Colonic mucosa (tissue), 4 donors: ENCODE measurements at regions not wholly inside any gene's neighbourhood (a gene's known extent, or its start where the extent isn't known, plus 50 kb on each side); places are given as distances from the start of the nearest gene placed in this dataset.

ENCODE experiments used
- DNase-seq: peaks from one replicate; pipeline ENCODE4 v3.0.0-alpha.2; 2020
- H3K27ac ChIP-seq: fragments of 200-600 bp; one replicate; pipeline ENCODE4 v1.8.0; 2021
- H3K27me3 ChIP-seq: fragments of 200-600 bp; one replicate; pipeline ENCODE4 v1.8.0; 2021
- H3K36me3 ChIP-seq: fragments of 200-600 bp; one replicate; pipeline ENCODE4 v1.8.0; 2021
- H3K4me1 ChIP-seq: fragments of 200-600 bp; one replicate; pipeline ENCODE4 v1.8.0; 2021; ENCODE audit warnings: mild to moderate bottlenecking
- H3K4me3 ChIP-seq: fragments of 200-600 bp; one replicate; pipeline ENCODE4 v1.8.0; 2021
- H3K9ac ChIP-seq, 2 donors: one replicate each; pipeline ENCODE4 v1.7.0; 2013; ENCODE audit warnings: control low read depth in 2 of 2, low read depth in 2 of 2, low read length in 2 of 2
- H3K9me3 ChIP-seq: fragments of 200-600 bp; one replicate; pipeline ENCODE4 v1.8.0; 2021
- intact Hi-C: fragments of 100-400 bp; cut with DNase I; formaldehyde crosslinking; loops from one replicate; pipeline ENCODE4 v1.14.1; 2022
- TF ChIP-seq, protein P1 (sequence below): fragments of 200-600 bp; IDR thresholded peaks from one replicate; pipeline ENCODE4 v1.8.0; 2022; ENCODE audit warnings: antibody characterized with exemption, mild to moderate bottlenecking
- donor health status: healthy.
- donor health status: DM: no; HTN: no; CAD: no.
- donor health status: DM: no; HTN: no; CAD: no.

DNA sequence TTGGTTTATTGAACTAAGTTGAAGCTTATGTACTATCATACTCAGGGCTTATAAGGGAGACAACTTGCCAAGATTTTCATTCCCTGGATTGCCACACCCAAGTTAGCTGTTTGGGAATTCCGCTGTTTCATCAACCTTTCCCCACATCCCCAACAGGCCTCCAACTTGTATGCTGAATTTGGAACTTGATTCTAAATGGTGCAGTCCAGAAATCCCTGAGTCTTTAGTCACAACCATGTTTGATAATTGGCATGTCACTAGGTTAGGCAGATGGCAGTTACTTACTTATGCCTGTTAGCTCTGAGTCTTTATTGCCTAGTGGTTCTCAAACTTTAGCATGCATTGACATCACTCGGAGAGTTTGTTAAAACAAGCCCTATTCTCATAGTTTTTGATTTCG, 135.4 kb upstream of the PRPS1L1 start:
- TF ChIP-seq, protein P1, sequence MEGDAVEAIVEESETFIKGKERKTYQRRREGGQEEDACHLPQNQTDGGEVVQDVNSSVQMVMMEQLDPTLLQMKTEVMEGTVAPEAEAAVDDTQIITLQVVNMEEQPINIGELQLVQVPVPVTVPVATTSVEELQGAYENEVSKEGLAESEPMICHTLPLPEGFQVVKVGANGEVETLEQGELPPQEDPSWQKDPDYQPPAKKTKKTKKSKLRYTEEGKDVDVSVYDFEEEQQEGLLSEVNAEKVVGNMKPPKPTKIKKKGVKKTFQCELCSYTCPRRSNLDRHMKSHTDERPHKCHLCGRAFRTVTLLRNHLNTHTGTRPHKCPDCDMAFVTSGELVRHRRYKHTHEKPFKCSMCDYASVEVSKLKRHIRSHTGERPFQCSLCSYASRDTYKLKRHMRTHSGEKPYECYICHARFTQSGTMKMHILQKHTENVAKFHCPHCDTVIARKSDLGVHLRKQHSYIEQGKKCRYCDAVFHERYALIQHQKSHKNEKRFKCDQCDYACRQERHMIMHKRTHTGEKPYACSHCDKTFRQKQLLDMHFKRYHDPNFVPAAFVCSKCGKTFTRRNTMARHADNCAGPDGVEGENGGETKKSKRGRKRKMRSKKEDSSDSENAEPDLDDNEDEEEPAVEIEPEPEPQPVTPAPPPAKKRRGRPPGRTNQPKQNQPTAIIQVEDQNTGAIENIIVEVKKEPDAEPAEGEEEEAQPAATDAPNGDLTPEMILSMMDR: no peak
- intact Hi-C loops: no loop called here

DNA sequence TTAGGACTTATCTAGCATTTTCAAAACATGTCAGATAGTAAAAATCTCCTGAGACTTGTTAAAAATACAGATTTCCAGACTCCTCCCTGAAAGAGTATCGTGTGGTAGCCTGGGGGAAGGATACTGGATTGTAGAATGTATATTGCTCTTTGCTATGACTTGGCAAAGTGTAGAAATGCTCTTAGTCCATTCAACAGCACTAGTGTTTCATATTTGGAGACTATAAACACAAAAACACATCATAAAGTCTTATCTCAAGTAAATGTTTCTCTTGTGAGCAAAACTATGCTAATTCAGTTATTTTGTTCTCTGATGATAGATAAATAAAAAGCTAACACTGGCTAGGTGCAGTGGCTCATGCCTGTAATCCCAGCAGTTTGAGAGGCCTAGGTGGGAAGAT, 137.5 kb upstream of the PRPS1L1 start:
- Histone ChIP-seq H3K4me1 (no peaks in the 10 kb centered on the region), H3K9me3 (no peaks in the 10 kb centered on the region), H3K4me3 (no peak overlapping the region), H3K27me3 (no peaks in the 10 kb centered on the region), H3K9ac (no peak overlapping the region), H3K27ac (no peak overlapping the region), H3K36me3 (no peaks in the 10 kb centered on the region)
- DNase-seq: no peak
- TF ChIP-seq, protein P1: no peak
- intact Hi-C loops: no loop called here

More for the DNA sequence above, 135.4 kb upstream of the PRPS1L1 start:
- Histone ChIP-seq H3K27ac (no peak overlapping the region), H3K4me3 (no peak overlapping the region), H3K9ac (no peak overlapping the region), H3K4me1 (no peaks in the 10 kb centered on the region), H3K9me3 (no peaks in the 10 kb centered on the region), H3K27me3 (no peaks in the 10 kb centered on the region), H3K36me3 (no peaks in the 10 kb centered on the region)
- DNase-seq: no peak

DNA sequence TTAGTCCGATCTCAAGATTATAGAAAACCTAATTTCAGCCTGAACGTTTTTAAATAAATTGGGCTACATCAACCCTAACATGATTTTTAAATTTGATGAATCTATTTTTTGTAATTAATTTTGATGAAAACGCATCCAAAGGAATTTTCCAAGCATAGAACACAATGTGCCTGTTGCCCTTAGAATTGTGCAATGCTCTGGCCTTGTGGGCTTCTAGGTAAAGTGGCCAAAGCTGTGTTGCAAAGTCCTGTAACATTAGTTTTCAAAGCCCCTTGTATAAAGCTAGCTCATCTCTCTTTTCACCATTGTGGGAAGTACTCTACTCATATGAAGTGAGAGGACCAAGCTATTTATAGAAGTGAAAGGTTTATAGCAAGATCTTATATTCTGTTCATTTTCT, 138.4 kb upstream of the PRPS1L1 start:
- no peaks in the 10 kb centered on the region for H3K4me1 ChIP-seq
- TF ChIP-seq, protein P1: no peak
- intact Hi-C loops: no loop called here

DNA sequence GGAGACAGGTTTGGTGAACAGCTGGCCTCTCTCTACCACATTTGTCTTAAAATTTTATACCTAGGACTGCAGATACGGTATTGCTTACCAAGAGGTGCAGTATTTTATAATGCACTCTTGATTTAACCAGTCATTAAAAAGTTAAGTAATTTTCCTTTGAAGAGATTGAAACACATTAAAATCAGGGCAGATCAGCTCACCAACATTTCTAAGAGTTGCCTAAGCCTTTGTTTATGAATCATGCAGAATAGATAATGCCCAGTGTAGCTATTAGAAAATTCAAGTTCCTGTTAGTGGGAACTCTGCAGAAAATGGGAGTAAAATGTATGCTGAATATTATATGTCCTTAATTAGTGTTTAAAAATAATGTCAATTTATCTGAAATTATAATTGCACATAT, 140.2 kb upstream of the PRPS1L1 start:
- intact Hi-C loops: no loop called here
- no peaks in the 10 kb centered on the region for H3K27me3 ChIP-seq

More for the DNA sequence above, 138.4 kb upstream of the PRPS1L1 start:
- no peaks in the 10 kb centered on the region for H3K27me3 ChIP-seq
- H3K27ac ChIP-seq: no peak overlapping the region
- DNase-seq: no peak
- no peak overlapping the region for H3K4me3 ChIP-seq
- no peaks in the 10 kb centered on the region for H3K36me3 ChIP-seq
- H3K9ac ChIP-seq: no peak overlapping the region
- H3K9me3 ChIP-seq: no peaks in the 10 kb centered on the region

DNA sequence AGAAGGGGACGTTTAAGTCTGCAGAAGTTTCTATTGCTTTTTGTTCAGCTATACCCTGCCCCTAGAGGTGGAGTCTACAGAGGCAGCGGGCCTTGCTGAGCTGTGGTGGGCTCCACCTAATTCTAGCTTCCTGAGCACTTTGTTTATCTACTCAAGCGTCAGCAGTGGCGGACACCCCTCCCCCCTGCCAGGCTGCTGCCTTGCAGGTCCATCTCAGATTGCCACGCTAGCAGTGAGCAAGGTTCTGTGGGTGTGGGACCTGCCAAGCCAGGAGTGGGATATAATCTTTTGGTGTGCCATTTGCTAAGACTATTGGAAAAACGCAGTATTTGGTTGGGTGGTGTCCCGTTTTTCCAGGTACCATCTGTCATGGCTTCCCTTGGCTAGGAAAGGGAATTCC, 147.3 kb upstream of the PRPS1L1 start:
- Histone ChIP-seq H3K27me3 (no peaks in the 10 kb centered on the region), H3K9me3 (no peaks in the 10 kb centered on the region), H3K27ac (no peak overlapping the region), H3K4me3 (no peak overlapping the region), H3K9ac (no peak overlapping the region), H3K4me1 (no peaks in the 10 kb centered on the region), H3K36me3 (no peaks in the 10 kb centered on the region)
- TF ChIP-seq, protein P1: no peak
- DNase-seq: no peak
- intact Hi-C loops: no loop called here

More for the DNA sequence above, 140.2 kb upstream of the PRPS1L1 start:
- TF ChIP-seq, protein P1: no peak
- H3K9ac ChIP-seq: no peak overlapping the region
- H3K4me3 ChIP-seq: no peak overlapping the region
- H3K27ac ChIP-seq: no peak overlapping the region
- H3K9me3 ChIP-seq: no peaks in the 10 kb centered on the region
- H3K36me3 ChIP-seq: no peaks in the 10 kb centered on the region
- H3K4me1 ChIP-seq: no peaks in the 10 kb centered on the region
- no peak for DNase-seq
